HG03060 (cell line): ENCODE measurements at regions not wholly inside any gene's neighbourhood (a gene's known extent, or its start where the extent isn't known, plus 50 kb on each side); places are given as distances from the start of the nearest gene placed in this dataset.

Source experiments
- ATAC-seq: cut with Tn5 transposase; IDR thresholded peaks from one replicate; pipeline ENCODE4 v1.9.1; 2021; ENCODE audit warnings: low read depth, moderate number of reproducible peaks; ENCODE audit not compliant: unreplicated experiment

GRCh38 chr4:4695497-4695896 lies 153.6 kb upstream of the STX18 start:
- no peak for ATAC-seq

- ATAC-seq = no peak
These were observed 153.0 kb upstream of the STX18 start for GRCh38 chr4:4694827-4695226.

- ATAC-seq = no peak
These were observed 152.5 kb upstream of the STX18 start for GRCh38 chr4:4694296-4694772.

GRCh38 chr4:4693755-4694295 lies 152.0 kb upstream of the STX18 start:
- no peak for ATAC-seq

- ATAC-seq = no peak
These were observed 151.4 kb upstream of the STX18 start for GRCh38 chr4:4693258-4693657.

- ATAC-seq = no peak
These were observed 149.0 kb upstream of the STX18 start for GRCh38 chr4:4690854-4691253.

- ATAC-seq = peak; percentile 76
These were observed 148.0 kb upstream of the STX18 start for GRCh38 chr4:4689694-4690440.

GRCh38 chr4:4687935-4688727 lies 146.3 kb upstream of the STX18 start:
- ATAC-seq = no peak

GRCh38 chr4:4687100-4687499 lies 145.3 kb upstream of the STX18 start:
- no peak for ATAC-seq

- no peak for ATAC-seq
These were observed 144.3 kb upstream of the STX18 start for GRCh38 chr4:4685810-4686795.

GRCh38 chr4:4681653-4682052 lies 139.8 kb upstream of the STX18 start:
- ATAC-seq = no peak

- no peak for ATAC-seq
These were observed 138.9 kb upstream of the STX18 start for GRCh38 chr4:4680758-4681157.

GRCh38 chr4:4680243-4680642 lies 138.4 kb upstream of the STX18 start:
- ATAC-seq = no peak

- no peak for ATAC-seq
These were observed 136.0 kb upstream of the STX18 start for GRCh38 chr4:4677556-4678522.

- ATAC-seq = no peak
These were observed 133.8 kb upstream of the STX18 start for GRCh38 chr4:4675641-4676040.

- ATAC-seq = no peak
These were observed 133.3 kb upstream of the STX18 start for GRCh38 chr4:4675051-4675581.

- ATAC-seq = no peak
These were observed 131.2 kb upstream of the STX18 start for GRCh38 chr4:4673070-4673469.

GRCh38 chr4:4672402-4672801 lies 130.6 kb upstream of the STX18 start:
- ATAC-seq = no peak

- ATAC-seq = no peak
These were observed 130.0 kb upstream of the STX18 start for GRCh38 chr4:4671774-4672349.
